ENCODE measurements at regions not wholly inside any gene's neighbourhood (a gene's known extent, or its start where the extent isn't known, plus 50 kb on each side); places are given as distances from the start of the nearest gene placed in this dataset.
"Not testable (repeated sequence)": the region's sequence is repeated elsewhere in the genome, so short reads cannot be mapped to it uniquely, and the experiment has no call there.

GRCh38 chr16:21487956-21488355 lies 111.4 kb upstream of the METTL9 start:
- H3K36me3 ChIP-seq; H3K27me3 ChIP-seq; H3K4me3 ChIP-seq; H3K4me1 ChIP-seq; DNase-seq; H3K9me3 ChIP-seq (replicated peaks); H3K27ac ChIP-seq: not testable (repeated sequence)

- H3K4me3 ChIP-seq; H3K27me3 ChIP-seq; H3K36me3 ChIP-seq; H3K27ac ChIP-seq; H3K9me3 ChIP-seq (replicated peaks); DNase-seq; H3K4me1 ChIP-seq: not testable (repeated sequence)
Observed at GRCh38 chr16:21499046-21499445, 100.3 kb upstream of the METTL9 start.

- H3K27me3 ChIP-seq; H3K36me3 ChIP-seq; DNase-seq; H3K4me1 ChIP-seq; H3K9me3 ChIP-seq (replicated peaks): not testable (repeated sequence)
- Histone ChIP-seq H3K27ac (peak overlapping the region; percentile 57; the same call in 1 of the 2 replicates), H3K4me3 (peak overlapping the region; percentile 72)
Observed at GRCh38 chr16:21501223-21501868, 98.0 kb upstream of the METTL9 start.

GRCh38 chr16:21501869-21502667 lies 97.3 kb upstream of the METTL9 start:
- peak; percentile 90 for DNase-seq
- Histone ChIP-seq H3K4me3 (peak overlapping the region; percentile 72), H3K36me3 (peaks cover 10% of the 10 kb centered on the region), H3K4me1 (no peaks in the 10 kb centered on the region), H3K9me3 (replicated peaks) (no peaks in the 10 kb centered on the region), H3K27me3 (no peaks in the 10 kb centered on the region), H3K27ac (peak overlapping the region; percentile 57)

GRCh38 chr16:21503574-21503920 lies 95.8 kb upstream of the METTL9 start:
- not testable (repeated sequence) for H3K27me3 ChIP-seq; DNase-seq; H3K9me3 ChIP-seq (replicated peaks); H3K4me1 ChIP-seq; H3K4me3 ChIP-seq; H3K27ac ChIP-seq
- peaks cover 16% of the 10 kb centered on the region for H3K36me3 ChIP-seq

GRCh38 chr16:21503941-21504832 lies 95.2 kb upstream of the METTL9 start:
- H3K27ac ChIP-seq; H3K4me3 ChIP-seq; H3K27me3 ChIP-seq; H3K9me3 ChIP-seq (replicated peaks); DNase-seq: not testable (repeated sequence)
- H3K36me3 ChIP-seq: peaks cover 16% of the 10 kb centered on the region
- peaks cover 14% of the 10 kb centered on the region for H3K4me1 ChIP-seq

- not testable (repeated sequence) for DNase-seq; H3K27ac ChIP-seq; H3K4me3 ChIP-seq; H3K9me3 ChIP-seq (replicated peaks); H3K27me3 ChIP-seq
- Histone ChIP-seq H3K36me3 (peaks cover 31% of the 10 kb centered on the region), H3K4me1 (peaks cover 32% of the 10 kb centered on the region)
Observed at GRCh38 chr16:21505751-21506520, 93.4 kb upstream of the METTL9 start.

- not testable (repeated sequence) for H3K4me3 ChIP-seq; H3K9me3 ChIP-seq (replicated peaks); H3K27me3 ChIP-seq; DNase-seq; H3K27ac ChIP-seq
- Histone ChIP-seq H3K36me3 (peaks cover 31% of the 10 kb centered on the region), H3K4me1 (peaks cover 39% of the 10 kb centered on the region)
Observed at GRCh38 chr16:21506857-21507456, 92.4 kb upstream of the METTL9 start.

GRCh38 chr16:21507631-21508305 lies 91.6 kb upstream of the METTL9 start:
- DNase-seq; H3K27ac ChIP-seq; H3K27me3 ChIP-seq; H3K4me3 ChIP-seq; H3K9me3 ChIP-seq (replicated peaks): not testable (repeated sequence)
- peaks cover 48% of the 10 kb centered on the region for H3K4me1 ChIP-seq
- H3K36me3 ChIP-seq: peaks cover 36% of the 10 kb centered on the region

GRCh38 chr16:21508661-21509436 lies 90.5 kb upstream of the METTL9 start:
- not testable (repeated sequence) for H3K9me3 ChIP-seq (replicated peaks); H3K4me3 ChIP-seq; H3K27me3 ChIP-seq
- Histone ChIP-seq H3K27ac (peak overlapping the region; percentile 82), H3K36me3 (peaks cover 32% of the 10 kb centered on the region), H3K4me1 (peaks cover 54% of the 10 kb centered on the region)
- peak; percentile 35 to 56 for DNase-seq

- Histone ChIP-seq H3K27ac (peak overlapping the region; percentile 82), H3K36me3 (peaks cover 33% of the 10 kb centered on the region), H3K4me1 (peaks cover 61% of the 10 kb centered on the region)
- H3K27me3 ChIP-seq; H3K4me3 ChIP-seq; H3K9me3 ChIP-seq (replicated peaks): not testable (repeated sequence)
- peak; percentile 56 to 63 for DNase-seq
Observed at GRCh38 chr16:21509437-21510086, 89.8 kb upstream of the METTL9 start.

- H3K27me3 ChIP-seq; DNase-seq; H3K9me3 ChIP-seq (replicated peaks); H3K4me3 ChIP-seq: not testable (repeated sequence)
- H3K36me3 ChIP-seq: peaks cover 33% of the 10 kb centered on the region
- H3K4me1 ChIP-seq: peaks cover 61% of the 10 kb centered on the region
- peak overlapping the region; percentile 82 for H3K27ac ChIP-seq
Observed at GRCh38 chr16:21510869-21511255, 88.5 kb upstream of the METTL9 start.
